ENCODE measurements at regions not wholly inside any gene's neighbourhood (a gene's known extent, or its start where the extent isn't known, plus 50 kb on each side); places are given as distances from the start of the nearest gene placed in this dataset.
"Not testable (repeated sequence)": the region's sequence is repeated elsewhere in the genome, so short reads cannot be mapped to it uniquely, and the experiment has no call there.

GRCh38 chr12:67107751-67108269 is 161.3 kb upstream of the CAND1 start:
- Histone ChIP-seq H3K4me3 (no peak overlapping the region), H3K27ac (no peak overlapping the region), H3K36me3 (no peaks in the 10 kb centered on the region), H3K4me1 (no peaks in the 10 kb centered on the region), H3K27me3 (no peaks in the 10 kb centered on the region), H3K9me3 (peaks cover 0 to 36% (median 17%) of the 10 kb centered on the region in 12 donors)
- ATAC-seq, result no peak
- no peak for TF ChIP-seq CTCF (IDR thresholded peaks at IDR 0.05)
- WGBS, 4 donors, result 67 to 100% (median 84%) methylated on average over 1 of the region's 1 CpG
- intact Hi-C loops (cut with DNase I), result no loop called here
- no peak for DNase-seq

- H3K36me3 ChIP-seq; DNase-seq; H3K27ac ChIP-seq; ATAC-seq; H3K4me3 ChIP-seq; H3K4me1 ChIP-seq; intact Hi-C loops (cut with DNase I); H3K27me3 ChIP-seq: not testable (repeated sequence)
- 77 to 90% (median 89%) methylated on average over 2 of the region's 2 CpGs for WGBS, 4 donors
- peaks cover 0 to 27% (median 17%) of the 10 kb centered on the region in 12 donors for H3K9me3 ChIP-seq
Observed at GRCh38 chr12:67110345-67110744, 158.8 kb upstream of the CAND1 start.

GRCh38 chr12:67111182-67111581 is 158.0 kb upstream of the CAND1 start:
- Histone ChIP-seq H3K36me3 (no peaks in the 10 kb centered on the region), H3K4me3 (no peak overlapping the region), H3K27me3 (no peaks in the 10 kb centered on the region), H3K4me1 (no peaks in the 10 kb centered on the region), H3K9me3 (peaks cover 0 to 19% (median 11%) of the 10 kb centered on the region in 12 donors), H3K27ac (no peak overlapping the region)
- WGBS, 4 donors, result 67 to 76% (median 70%) methylated on average over 4 of the region's 4 CpGs
- intact Hi-C loops (cut with DNase I), result no loop called here
- no peak for TF ChIP-seq CTCF (IDR thresholded peaks at IDR 0.05)
- no peak for TF ChIP-seq POLR2A (IDR thresholded peaks at IDR 0.05)
- ATAC-seq (no peak), DNase-seq (no peak)

GRCh38 chr12:67112586-67112985 is 156.6 kb upstream of the CAND1 start:
- WGBS, 4 donors, result 59 to 65% (median 61%) methylated on average over 5 of the region's 5 CpGs
- Histone ChIP-seq H3K9me3 (peaks cover 0 to 5% (median 0%) of the 10 kb centered on the region in 12 donors), H3K4me1 (no peaks in the 10 kb centered on the region), H3K36me3 (no peaks in the 10 kb centered on the region), H3K27me3 (no peaks in the 10 kb centered on the region), H3K27ac (no peak overlapping the region), H3K4me3 (no peak overlapping the region)
- no peak for ATAC-seq
- intact Hi-C loops (cut with DNase I), result no loop called here
- DNase-seq, result no peak
- TF ChIP-seq POLR2A (IDR thresholded peaks at IDR 0.05), result no peak
- no peak for TF ChIP-seq CTCF (IDR thresholded peaks at IDR 0.05)

GRCh38 chr12:67116134-67116533 is 153.0 kb upstream of the CAND1 start:
- TF ChIP-seq CTCF (IDR thresholded peaks at IDR 0.05), result no peak
- 90 to 97% (median 95%) methylated on average over 1 of the region's 1 CpG for WGBS, 4 donors
- Histone ChIP-seq H3K4me1 (no peaks in the 10 kb centered on the region), H3K27me3 (no peaks in the 10 kb centered on the region), H3K4me3 (no peak overlapping the region), H3K27ac (no peak overlapping the region), H3K9me3 (no peaks in the 10 kb centered on the region), H3K36me3 (no peaks in the 10 kb centered on the region)
- intact Hi-C loops (cut with DNase I), result no loop called here
- DNase-seq (no peak), ATAC-seq (no peak)
